ENCODE measurements at regions not wholly inside any gene's neighbourhood (a gene's known extent, or its start where the extent isn't known, plus 50 kb on each side); places are given as distances from the start of the nearest gene placed in this dataset.
"Not testable (repeated sequence)": the region's sequence is repeated elsewhere in the genome, so short reads cannot be mapped to it uniquely, and the experiment has no call there.

DNA sequence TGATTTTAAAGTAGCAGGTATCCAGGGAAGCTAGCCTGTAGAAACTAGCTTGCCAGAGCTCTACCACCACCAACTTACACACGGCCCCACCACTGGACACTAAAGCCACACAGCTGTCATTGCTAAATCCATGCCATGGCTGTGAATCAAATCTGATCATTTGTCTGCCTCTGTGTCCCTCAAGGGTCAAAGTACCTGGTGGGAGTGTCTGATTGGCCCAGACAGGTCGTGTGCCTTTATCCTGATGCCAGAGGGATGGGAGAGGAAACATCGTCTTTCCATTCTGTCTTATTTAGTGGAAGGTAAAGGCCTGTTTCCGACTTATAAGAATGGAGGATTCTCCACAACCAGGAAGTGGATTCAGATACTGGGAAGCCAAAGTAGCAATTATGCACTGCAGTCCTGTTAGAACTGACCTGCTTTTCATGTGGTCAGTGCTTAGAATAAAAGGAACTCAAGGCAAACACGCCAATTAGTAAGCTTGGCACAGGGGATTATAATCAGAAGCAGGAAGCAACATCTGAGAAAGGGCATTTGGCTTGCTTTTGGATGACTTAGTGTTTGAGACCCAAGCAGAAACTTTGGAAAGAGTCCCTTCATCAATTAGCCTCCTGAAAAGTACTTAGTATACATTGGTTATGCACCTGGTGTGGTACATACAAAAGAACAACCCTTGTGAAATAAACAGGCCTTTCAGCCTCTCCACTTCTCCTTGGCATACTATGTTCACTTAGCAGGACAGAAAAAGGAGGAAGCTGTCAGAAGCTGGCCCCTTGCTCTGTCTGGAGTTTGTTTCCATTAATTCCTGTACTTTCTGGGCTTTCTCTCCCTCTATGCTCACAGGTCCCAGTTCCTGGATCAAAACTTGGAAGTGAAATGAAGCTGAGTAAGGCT lies 192.4 kb downstream of the NUFIP1 start:
- no peak overlapping the region for H3K23ac ChIP-seq (ENCODE audit: low read depth, low read length, poor library complexity)
- no peak overlapping the region for H3K9ac ChIP-seq (ENCODE audit: low read depth, low read length, poor library complexity)
- H2AK5ac ChIP-seq (ENCODE audit: low read depth, low read length), result no peak overlapping the region
- peak overlapping the region; percentile 67 for H3K18ac ChIP-seq (ENCODE audit: low read length)
- peaks cover 0 to 2% of the 10 kb centered on the region in 2 donors for H3K9me3 ChIP-seq (replicated peaks in 1 of 2; ENCODE audit: control insufficient read depth in 2 of 2, insufficient read depth in 1 of 2, low read depth in 1 of 2, low read length in 2 of 2)
- no peak overlapping the region for H4K8ac ChIP-seq (ENCODE audit: low read depth, low read length)
- no peaks in the 10 kb centered on the region for H3K36me3 ChIP-seq (replicated peaks in 1 of 2; ENCODE audit: control insufficient read depth in 2 of 2, insufficient read depth in 2 of 2, low read length in 2 of 2)
- H4K91ac ChIP-seq (ENCODE audit: low read depth, low read length, poor library complexity), result no peak overlapping the region
- no peak overlapping the region for H2BK15ac ChIP-seq (ENCODE audit: low read length)
- no peak overlapping the region for H3K4me3 ChIP-seq (ENCODE audit: low read length in 2 of 2)
- H3K4me2 ChIP-seq (ENCODE audit: insufficient read depth, low read length, poor library complexity, severe bottlenecking), result no peak overlapping the region
- H3K14ac ChIP-seq (ENCODE audit: low read length), result no peak overlapping the region
- WGBS, 2 donors (ENCODE audit: extremely low coverage in 2 of 2, insufficient read length in 2 of 2, insufficient replicate concordance in 1 of 2), result no CpG with 5 or more reads among the region's 5 CpGs
- H3K27ac ChIP-seq (replicated peaks; ENCODE audit: low read length), result peak overlapping the region; percentile 29
- H2BK120ac ChIP-seq (ENCODE audit: low read depth, low read length), result no peak overlapping the region
- H2BK5ac ChIP-seq (ENCODE audit: low read length), result no peak overlapping the region
- no peak for DNase-seq (ENCODE audit: low spot score)
- no peak overlapping the region for H3K4ac ChIP-seq (ENCODE audit: low read length)
- H3K27me3 ChIP-seq (ENCODE audit: control insufficient read depth in 3 of 3, insufficient read depth in 3 of 3, low read depth in 1 of 3, low read length in 3 of 3), result no peaks in the 10 kb centered on the region
- H2BK12ac ChIP-seq (ENCODE audit: low read length), result no peak overlapping the region
- no peaks in the 10 kb centered on the region for H3K79me1 ChIP-seq (ENCODE audit: low read depth, low read length)
- H3K4me1 ChIP-seq (ENCODE audit: control insufficient read depth in 2 of 2, insufficient read depth in 1 of 2, low read depth in 1 of 2, low read length in 2 of 2), result peaks cover 0 to 11% of the 10 kb centered on the region in 2 donors
- no peak overlapping the region for H2AFZ ChIP-seq (ENCODE audit: low read length)

DNA sequence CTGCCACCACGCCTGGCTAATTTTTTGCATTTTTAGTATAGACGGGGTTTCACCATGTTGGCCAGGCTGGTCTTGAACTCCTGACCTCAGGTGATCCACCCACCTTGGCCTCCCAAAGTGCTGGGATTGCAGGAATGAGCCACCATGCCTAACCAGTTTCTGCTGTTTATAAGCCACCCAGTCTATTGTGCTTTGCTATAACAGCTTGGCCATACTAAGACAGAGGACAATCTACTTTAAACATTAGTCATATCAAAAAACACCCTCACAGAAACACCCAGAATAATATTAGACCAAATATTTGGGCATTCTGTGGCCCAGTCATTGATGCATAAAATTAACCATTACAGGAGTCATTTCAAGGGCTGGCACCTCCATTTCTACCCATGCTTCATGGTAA lies 193.2 kb downstream of the NUFIP1 start:
- not testable (repeated sequence) for H3K14ac ChIP-seq (ENCODE audit: low read length); H4K8ac ChIP-seq (ENCODE audit: low read depth, low read length); H2BK15ac ChIP-seq (ENCODE audit: low read length); H3K4ac ChIP-seq (ENCODE audit: low read length); H2AFZ ChIP-seq (ENCODE audit: low read length); H3K23ac ChIP-seq (ENCODE audit: low read depth, low read length, poor library complexity); H3K27me3 ChIP-seq (ENCODE audit: control insufficient read depth in 3 of 3, insufficient read depth in 3 of 3, low read depth in 1 of 3, low read length in 3 of 3); H3K9me3 ChIP-seq (replicated peaks in 1 of 2; ENCODE audit: control insufficient read depth in 2 of 2, insufficient read depth in 1 of 2, low read depth in 1 of 2, low read length in 2 of 2); H3K27ac ChIP-seq (replicated peaks; ENCODE audit: low read length); H3K9ac ChIP-seq (ENCODE audit: low read depth, low read length, poor library complexity); H3K79me1 ChIP-seq (ENCODE audit: low read depth, low read length); H2AK5ac ChIP-seq (ENCODE audit: low read depth, low read length); H2BK5ac ChIP-seq (ENCODE audit: low read length); H3K4me3 ChIP-seq (ENCODE audit: low read length in 2 of 2); H4K91ac ChIP-seq (ENCODE audit: low read depth, low read length, poor library complexity); H3K36me3 ChIP-seq (replicated peaks in 1 of 2; ENCODE audit: control insufficient read depth in 2 of 2, insufficient read depth in 2 of 2, low read length in 2 of 2); DNase-seq (ENCODE audit: low spot score); H2BK12ac ChIP-seq (ENCODE audit: low read length); H2BK120ac ChIP-seq (ENCODE audit: low read depth, low read length); H3K4me2 ChIP-seq (ENCODE audit: insufficient read depth, low read length, poor library complexity, severe bottlenecking); H3K18ac ChIP-seq (ENCODE audit: low read length)
- H3K4me1 ChIP-seq (ENCODE audit: control insufficient read depth in 2 of 2, insufficient read depth in 1 of 2, low read depth in 1 of 2, low read length in 2 of 2), result peaks cover 0 to 11% of the 10 kb centered on the region in 2 donors
- WGBS, 2 donors (ENCODE audit: extremely low coverage in 2 of 2, insufficient read length in 2 of 2, insufficient replicate concordance in 1 of 2), result no CpG with 5 or more reads among the region's 2 CpGs

DNA sequence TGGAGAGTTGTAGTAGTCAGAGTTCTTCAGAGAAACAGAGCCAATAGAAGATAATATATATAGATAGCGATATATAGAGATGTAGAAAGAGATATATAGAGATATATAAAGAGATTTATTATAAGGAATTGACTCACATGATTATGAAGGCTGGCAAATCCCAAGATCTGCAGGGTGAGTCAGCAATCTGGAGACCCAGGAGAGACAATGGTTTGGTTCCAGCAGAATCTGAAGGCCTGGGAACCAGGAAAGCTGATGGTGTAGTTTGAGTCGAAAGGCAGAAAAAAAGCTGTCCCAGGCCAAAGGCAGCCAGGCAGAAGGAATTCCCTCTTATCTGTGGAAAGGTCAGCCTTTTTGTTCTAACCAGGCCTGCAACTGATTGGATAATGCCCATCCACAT lies 194.1 kb downstream of the NUFIP1 start:
- Histone ChIP-seq H3K9me3 (replicated peaks in 1 of 2; ENCODE audit: control insufficient read depth in 2 of 2, insufficient read depth in 1 of 2, low read depth in 1 of 2, low read length in 2 of 2) (peaks cover 0 to 2% of the 10 kb centered on the region in 2 donors), H3K79me1 (ENCODE audit: low read depth, low read length) (no peaks in the 10 kb centered on the region), H3K23ac (ENCODE audit: low read depth, low read length, poor library complexity) (no peak overlapping the region), H3K4me3 (ENCODE audit: low read length in 2 of 2) (no peak overlapping the region), H2AK5ac (ENCODE audit: low read depth, low read length) (no peak overlapping the region), H3K4me1 (ENCODE audit: control insufficient read depth in 2 of 2, insufficient read depth in 1 of 2, low read depth in 1 of 2, low read length in 2 of 2) (peaks cover 0 to 14% of the 10 kb centered on the region in 2 donors), H2BK120ac (ENCODE audit: low read depth, low read length) (no peak overlapping the region), H3K18ac (ENCODE audit: low read length) (no peak overlapping the region), H4K8ac (ENCODE audit: low read depth, low read length) (no peak overlapping the region), H3K27ac (replicated peaks; ENCODE audit: low read length) (no peak overlapping the region), H3K36me3 (replicated peaks in 1 of 2; ENCODE audit: control insufficient read depth in 2 of 2, insufficient read depth in 2 of 2, low read length in 2 of 2) (no peaks in the 10 kb centered on the region), H3K27me3 (ENCODE audit: control insufficient read depth in 3 of 3, insufficient read depth in 3 of 3, low read depth in 1 of 3, low read length in 3 of 3) (no peaks in the 10 kb centered on the region), H2BK15ac (ENCODE audit: low read length) (no peak overlapping the region), H2BK5ac (ENCODE audit: low read length) (no peak overlapping the region), H3K14ac (ENCODE audit: low read length) (no peak overlapping the region), H2BK12ac (ENCODE audit: low read length) (no peak overlapping the region), H3K4ac (ENCODE audit: low read length) (no peak overlapping the region), H4K91ac (ENCODE audit: low read depth, low read length, poor library complexity) (no peak overlapping the region), H3K4me2 (ENCODE audit: insufficient read depth, low read length, poor library complexity, severe bottlenecking) (no peak overlapping the region), H2AFZ (ENCODE audit: low read length) (no peak overlapping the region), H3K9ac (ENCODE audit: low read depth, low read length, poor library complexity) (no peak overlapping the region)
- 100% methylated on average over 1 of the region's 2 CpGs; no CpG with 5 or more reads in 1 of the 2 donors for WGBS, 2 donors (ENCODE audit: extremely low coverage in 2 of 2, insufficient read length in 2 of 2, insufficient replicate concordance in 1 of 2)
- no peak for DNase-seq (ENCODE audit: low spot score)

DNA sequence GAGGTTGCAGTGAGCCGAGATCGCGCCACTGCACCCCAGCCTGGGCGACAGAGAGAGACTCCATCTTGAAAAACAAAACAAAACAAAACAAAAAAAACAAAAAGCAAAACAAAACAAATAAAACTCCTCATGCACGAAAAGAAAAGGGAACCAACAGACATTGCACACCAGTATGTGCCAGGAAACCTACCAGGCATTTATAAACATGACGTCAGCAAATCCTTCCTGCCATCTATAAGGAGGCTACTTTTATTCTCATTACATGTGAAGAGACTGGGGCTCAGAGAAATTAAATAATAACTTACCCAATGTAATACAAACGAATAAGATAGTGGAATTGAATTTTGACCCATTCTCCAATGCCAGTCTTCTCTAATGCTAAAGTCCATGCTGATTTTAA lies 197.2 kb downstream of the NUFIP1 start:
- Histone ChIP-seq H2BK12ac (ENCODE audit: low read length) (no peak overlapping the region), H2AFZ (ENCODE audit: low read length) (no peak overlapping the region), H4K91ac (ENCODE audit: low read depth, low read length, poor library complexity) (no peak overlapping the region), H3K23ac (ENCODE audit: low read depth, low read length, poor library complexity) (no peak overlapping the region), H3K27ac (replicated peaks; ENCODE audit: low read length) (no peak overlapping the region), H3K79me1 (ENCODE audit: low read depth, low read length) (no peaks in the 10 kb centered on the region), H3K4me2 (ENCODE audit: insufficient read depth, low read length, poor library complexity, severe bottlenecking) (no peak overlapping the region), H3K4me3 (ENCODE audit: low read length in 2 of 2) (no peak overlapping the region), H3K18ac (ENCODE audit: low read length) (no peak overlapping the region), H2AK5ac (ENCODE audit: low read depth, low read length) (no peak overlapping the region), H4K8ac (ENCODE audit: low read depth, low read length) (no peak overlapping the region), H3K36me3 (replicated peaks in 1 of 2; ENCODE audit: control insufficient read depth in 2 of 2, insufficient read depth in 2 of 2, low read length in 2 of 2) (no peaks in the 10 kb centered on the region), H3K4ac (ENCODE audit: low read length) (no peak overlapping the region), H3K14ac (ENCODE audit: low read length) (no peak overlapping the region), H2BK120ac (ENCODE audit: low read depth, low read length) (no peak overlapping the region), H3K27me3 (ENCODE audit: control insufficient read depth in 3 of 3, insufficient read depth in 3 of 3, low read depth in 1 of 3, low read length in 3 of 3) (no peaks in the 10 kb centered on the region), H3K9me3 (replicated peaks in 1 of 2; ENCODE audit: control insufficient read depth in 2 of 2, insufficient read depth in 1 of 2, low read depth in 1 of 2, low read length in 2 of 2) (peaks cover 0 to 2% of the 10 kb centered on the region in 2 donors), H2BK5ac (ENCODE audit: low read length) (no peak overlapping the region), H2BK15ac (ENCODE audit: low read length) (no peak overlapping the region), H3K4me1 (ENCODE audit: control insufficient read depth in 2 of 2, insufficient read depth in 1 of 2, low read depth in 1 of 2, low read length in 2 of 2) (peaks cover 0 to 12% of the 10 kb centered on the region in 2 donors), H3K9ac (ENCODE audit: low read depth, low read length, poor library complexity) (no peak overlapping the region)
- DNase-seq (ENCODE audit: low spot score), result no peak
- no CpG with 5 or more reads among the region's 7 CpGs for WGBS, 2 donors (ENCODE audit: extremely low coverage in 2 of 2, insufficient read length in 2 of 2, insufficient replicate concordance in 1 of 2)
